ENCODE measurements at regions not wholly inside any gene's neighbourhood (a gene's known extent, or its start where the extent isn't known, plus 50 kb on each side); places are given as distances from the start of the nearest gene placed in this dataset.

- TF ChIP-seq, protein P1, sequence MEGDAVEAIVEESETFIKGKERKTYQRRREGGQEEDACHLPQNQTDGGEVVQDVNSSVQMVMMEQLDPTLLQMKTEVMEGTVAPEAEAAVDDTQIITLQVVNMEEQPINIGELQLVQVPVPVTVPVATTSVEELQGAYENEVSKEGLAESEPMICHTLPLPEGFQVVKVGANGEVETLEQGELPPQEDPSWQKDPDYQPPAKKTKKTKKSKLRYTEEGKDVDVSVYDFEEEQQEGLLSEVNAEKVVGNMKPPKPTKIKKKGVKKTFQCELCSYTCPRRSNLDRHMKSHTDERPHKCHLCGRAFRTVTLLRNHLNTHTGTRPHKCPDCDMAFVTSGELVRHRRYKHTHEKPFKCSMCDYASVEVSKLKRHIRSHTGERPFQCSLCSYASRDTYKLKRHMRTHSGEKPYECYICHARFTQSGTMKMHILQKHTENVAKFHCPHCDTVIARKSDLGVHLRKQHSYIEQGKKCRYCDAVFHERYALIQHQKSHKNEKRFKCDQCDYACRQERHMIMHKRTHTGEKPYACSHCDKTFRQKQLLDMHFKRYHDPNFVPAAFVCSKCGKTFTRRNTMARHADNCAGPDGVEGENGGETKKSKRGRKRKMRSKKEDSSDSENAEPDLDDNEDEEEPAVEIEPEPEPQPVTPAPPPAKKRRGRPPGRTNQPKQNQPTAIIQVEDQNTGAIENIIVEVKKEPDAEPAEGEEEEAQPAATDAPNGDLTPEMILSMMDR (IDR thresholded peaks at IDR 0.05): no peak
- no peak for TF ChIP-seq POLR2A (IDR thresholded peaks at IDR 0.05; ENCODE audit: low read depth)
- TF ChIP-seq POLR2AphosphoS5 (IDR thresholded peaks at IDR 0.05): no peak
- no peak for TF ChIP-seq EP300 (IDR thresholded peaks at IDR 0.05)
Measured at GRCh38 chr15:85326291-85326690, 54.1 kb upstream of the AKAP13 start.
